ENCODE measurements at regions not wholly inside any gene's neighbourhood (a gene's known extent, or its start where the extent isn't known, plus 50 kb on each side); places are given as distances from the start of the nearest gene placed in this dataset.

DNA sequence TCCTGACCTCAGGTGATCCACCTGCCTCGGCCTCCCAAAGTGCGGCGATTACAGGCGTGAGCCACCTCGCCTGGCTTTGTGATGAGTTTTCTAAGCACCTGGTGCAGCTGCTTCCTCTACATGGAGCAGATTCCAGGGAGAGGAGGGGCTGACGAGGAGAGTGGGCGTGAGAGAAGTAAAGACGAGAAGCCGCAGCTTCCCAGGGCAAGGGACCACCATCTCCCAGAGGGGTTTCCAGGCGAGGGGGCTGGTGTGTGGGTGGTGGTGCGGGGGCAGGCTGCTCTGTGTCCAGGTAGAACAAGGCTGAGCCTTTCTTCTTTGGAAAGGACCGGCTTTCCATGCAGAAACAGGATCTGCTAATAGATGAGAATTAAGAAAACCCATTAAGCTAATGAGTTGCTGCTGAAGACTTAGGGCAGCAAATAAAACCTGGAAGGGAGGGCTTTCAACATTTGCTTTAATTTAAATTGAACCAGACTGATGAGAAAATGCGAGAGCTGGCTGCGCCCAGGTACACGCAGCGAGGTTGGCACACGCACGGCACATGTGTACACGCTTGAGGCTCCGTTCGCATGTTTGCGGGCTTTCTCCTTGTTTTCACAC lies 236.7 kb downstream of the RBFOX3 start (continued):
- TF ChIP-seq, protein P1, sequence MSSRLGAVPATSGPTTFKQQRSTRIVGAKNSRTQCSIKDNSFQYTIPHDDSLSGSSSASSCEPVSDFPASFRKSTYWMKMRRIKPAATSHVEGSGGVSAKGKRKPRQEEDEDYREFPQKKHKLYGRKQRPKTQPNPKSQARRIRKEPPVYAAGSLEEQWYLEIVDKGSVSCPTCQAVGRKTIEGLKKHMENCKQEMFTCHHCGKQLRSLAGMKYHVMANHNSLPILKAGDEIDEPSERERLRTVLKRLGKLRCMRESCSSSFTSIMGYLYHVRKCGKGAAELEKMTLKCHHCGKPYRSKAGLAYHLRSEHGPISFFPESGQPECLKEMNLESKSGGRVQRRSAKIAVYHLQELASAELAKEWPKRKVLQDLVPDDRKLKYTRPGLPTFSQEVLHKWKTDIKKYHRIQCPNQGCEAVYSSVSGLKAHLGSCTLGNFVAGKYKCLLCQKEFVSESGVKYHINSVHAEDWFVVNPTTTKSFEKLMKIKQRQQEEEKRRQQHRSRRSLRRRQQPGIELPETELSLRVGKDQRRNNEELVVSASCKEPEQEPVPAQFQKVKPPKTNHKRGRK (CRISPR knock-in tag; IDR thresholded peaks at IDR 0.05) = no peak
- TF ChIP-seq ZNF614 (CRISPR knock-in tag; IDR thresholded peaks at IDR 0.05; ENCODE audit: borderline replicate concordance) = no peak
- no peak for TF ChIP-seq NPAS2 (CRISPR knock-in tag; IDR thresholded peaks at IDR 0.05; ENCODE audit: borderline replicate concordance)
- TF ChIP-seq, protein P2, sequence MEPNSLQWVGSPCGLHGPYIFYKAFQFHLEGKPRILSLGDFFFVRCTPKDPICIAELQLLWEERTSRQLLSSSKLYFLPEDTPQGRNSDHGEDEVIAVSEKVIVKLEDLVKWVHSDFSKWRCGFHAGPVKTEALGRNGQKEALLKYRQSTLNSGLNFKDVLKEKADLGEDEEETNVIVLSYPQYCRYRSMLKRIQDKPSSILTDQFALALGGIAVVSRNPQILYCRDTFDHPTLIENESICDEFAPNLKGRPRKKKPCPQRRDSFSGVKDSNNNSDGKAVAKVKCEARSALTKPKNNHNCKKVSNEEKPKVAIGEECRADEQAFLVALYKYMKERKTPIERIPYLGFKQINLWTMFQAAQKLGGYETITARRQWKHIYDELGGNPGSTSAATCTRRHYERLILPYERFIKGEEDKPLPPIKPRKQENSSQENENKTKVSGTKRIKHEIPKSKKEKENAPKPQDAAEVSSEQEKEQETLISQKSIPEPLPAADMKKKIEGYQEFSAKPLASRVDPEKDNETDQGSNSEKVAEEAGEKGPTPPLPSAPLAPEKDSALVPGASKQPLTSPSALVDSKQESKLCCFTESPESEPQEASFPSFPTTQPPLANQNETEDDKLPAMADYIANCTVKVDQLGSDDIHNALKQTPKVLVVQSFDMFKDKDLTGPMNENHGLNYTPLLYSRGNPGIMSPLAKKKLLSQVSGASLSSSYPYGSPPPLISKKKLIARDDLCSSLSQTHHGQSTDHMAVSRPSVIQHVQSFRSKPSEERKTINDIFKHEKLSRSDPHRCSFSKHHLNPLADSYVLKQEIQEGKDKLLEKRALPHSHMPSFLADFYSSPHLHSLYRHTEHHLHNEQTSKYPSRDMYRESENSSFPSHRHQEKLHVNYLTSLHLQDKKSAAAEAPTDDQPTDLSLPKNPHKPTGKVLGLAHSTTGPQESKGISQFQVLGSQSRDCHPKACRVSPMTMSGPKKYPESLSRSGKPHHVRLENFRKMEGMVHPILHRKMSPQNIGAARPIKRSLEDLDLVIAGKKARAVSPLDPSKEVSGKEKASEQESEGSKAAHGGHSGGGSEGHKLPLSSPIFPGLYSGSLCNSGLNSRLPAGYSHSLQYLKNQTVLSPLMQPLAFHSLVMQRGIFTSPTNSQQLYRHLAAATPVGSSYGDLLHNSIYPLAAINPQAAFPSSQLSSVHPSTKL (CRISPR knock-in tag; IDR thresholded peaks at IDR 0.05) = no peak
- TF ChIP-seq, protein P3, sequence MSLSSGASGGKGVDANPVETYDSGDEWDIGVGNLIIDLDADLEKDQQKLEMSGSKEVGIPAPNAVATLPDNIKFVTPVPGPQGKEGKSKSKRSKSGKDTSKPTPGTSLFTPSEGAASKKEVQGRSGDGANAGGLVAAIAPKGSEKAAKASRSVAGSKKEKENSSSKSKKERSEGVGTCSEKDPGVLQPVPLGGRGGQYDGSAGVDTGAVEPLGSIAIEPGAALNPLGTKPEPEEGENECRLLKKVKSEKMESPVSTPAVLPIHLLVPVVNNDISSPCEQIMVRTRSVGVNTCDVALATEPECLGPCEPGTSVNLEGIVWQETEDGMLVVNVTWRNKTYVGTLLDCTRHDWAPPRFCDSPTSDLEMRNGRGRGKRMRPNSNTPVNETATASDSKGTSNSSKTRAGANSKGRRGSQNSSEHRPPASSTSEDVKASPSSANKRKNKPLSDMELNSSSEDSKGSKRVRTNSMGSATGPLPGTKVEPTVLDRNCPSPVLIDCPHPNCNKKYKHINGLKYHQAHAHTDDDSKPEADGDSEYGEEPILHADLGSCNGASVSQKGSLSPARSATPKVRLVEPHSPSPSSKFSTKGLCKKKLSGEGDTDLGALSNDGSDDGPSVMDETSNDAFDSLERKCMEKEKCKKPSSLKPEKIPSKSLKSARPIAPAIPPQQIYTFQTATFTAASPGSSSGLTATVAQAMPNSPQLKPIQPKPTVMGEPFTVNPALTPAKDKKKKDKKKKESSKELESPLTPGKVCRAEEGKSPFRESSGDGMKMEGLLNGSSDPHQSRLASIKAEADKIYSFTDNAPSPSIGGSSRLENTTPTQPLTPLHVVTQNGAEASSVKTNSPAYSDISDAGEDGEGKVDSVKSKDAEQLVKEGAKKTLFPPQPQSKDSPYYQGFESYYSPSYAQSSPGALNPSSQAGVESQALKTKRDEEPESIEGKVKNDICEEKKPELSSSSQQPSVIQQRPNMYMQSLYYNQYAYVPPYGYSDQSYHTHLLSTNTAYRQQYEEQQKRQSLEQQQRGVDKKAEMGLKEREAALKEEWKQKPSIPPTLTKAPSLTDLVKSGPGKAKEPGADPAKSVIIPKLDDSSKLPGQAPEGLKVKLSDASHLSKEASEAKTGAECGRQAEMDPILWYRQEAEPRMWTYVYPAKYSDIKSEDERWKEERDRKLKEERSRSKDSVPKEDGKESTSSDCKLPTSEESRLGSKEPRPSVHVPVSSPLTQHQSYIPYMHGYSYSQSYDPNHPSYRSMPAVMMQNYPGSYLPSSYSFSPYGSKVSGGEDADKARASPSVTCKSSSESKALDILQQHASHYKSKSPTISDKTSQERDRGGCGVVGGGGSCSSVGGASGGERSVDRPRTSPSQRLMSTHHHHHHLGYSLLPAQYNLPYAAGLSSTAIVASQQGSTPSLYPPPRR (CRISPR knock-in tag; IDR thresholded peaks at IDR 0.05; ENCODE audit: borderline replicate concordance) = no peak
- no peak for TF ChIP-seq ZNF720 (CRISPR knock-in tag; IDR thresholded peaks at IDR 0.05)
- TF ChIP-seq CBX2 (IDR thresholded peaks at IDR 0.05; ENCODE audit: low read depth, low read length) = no peak
- TF ChIP-seq CBX2 (CRISPR knock-in tag; IDR thresholded peaks at IDR 0.05; ENCODE audit: low read depth) = no peak
- TF ChIP-seq, protein P4, sequence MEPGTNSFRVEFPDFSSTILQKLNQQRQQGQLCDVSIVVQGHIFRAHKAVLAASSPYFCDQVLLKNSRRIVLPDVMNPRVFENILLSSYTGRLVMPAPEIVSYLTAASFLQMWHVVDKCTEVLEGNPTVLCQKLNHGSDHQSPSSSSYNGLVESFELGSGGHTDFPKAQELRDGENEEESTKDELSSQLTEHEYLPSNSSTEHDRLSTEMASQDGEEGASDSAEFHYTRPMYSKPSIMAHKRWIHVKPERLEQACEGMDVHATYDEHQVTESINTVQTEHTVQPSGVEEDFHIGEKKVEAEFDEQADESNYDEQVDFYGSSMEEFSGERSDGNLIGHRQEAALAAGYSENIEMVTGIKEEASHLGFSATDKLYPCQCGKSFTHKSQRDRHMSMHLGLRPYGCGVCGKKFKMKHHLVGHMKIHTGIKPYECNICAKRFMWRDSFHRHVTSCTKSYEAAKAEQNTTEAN (CRISPR knock-in tag; conservative IDR thresholded peaks at IDR 0.05) = no peak
- no peak for TF ChIP-seq RAD51 (IDR thresholded peaks at IDR 0.05; ENCODE audit: borderline replicate concordance)

Measured in HepG2 (cell line).